ENCODE measurements at regions not wholly inside any gene's neighbourhood (a gene's known extent, or its start where the extent isn't known, plus 50 kb on each side); places are given as distances from the start of the nearest gene placed in this dataset.

DNA sequence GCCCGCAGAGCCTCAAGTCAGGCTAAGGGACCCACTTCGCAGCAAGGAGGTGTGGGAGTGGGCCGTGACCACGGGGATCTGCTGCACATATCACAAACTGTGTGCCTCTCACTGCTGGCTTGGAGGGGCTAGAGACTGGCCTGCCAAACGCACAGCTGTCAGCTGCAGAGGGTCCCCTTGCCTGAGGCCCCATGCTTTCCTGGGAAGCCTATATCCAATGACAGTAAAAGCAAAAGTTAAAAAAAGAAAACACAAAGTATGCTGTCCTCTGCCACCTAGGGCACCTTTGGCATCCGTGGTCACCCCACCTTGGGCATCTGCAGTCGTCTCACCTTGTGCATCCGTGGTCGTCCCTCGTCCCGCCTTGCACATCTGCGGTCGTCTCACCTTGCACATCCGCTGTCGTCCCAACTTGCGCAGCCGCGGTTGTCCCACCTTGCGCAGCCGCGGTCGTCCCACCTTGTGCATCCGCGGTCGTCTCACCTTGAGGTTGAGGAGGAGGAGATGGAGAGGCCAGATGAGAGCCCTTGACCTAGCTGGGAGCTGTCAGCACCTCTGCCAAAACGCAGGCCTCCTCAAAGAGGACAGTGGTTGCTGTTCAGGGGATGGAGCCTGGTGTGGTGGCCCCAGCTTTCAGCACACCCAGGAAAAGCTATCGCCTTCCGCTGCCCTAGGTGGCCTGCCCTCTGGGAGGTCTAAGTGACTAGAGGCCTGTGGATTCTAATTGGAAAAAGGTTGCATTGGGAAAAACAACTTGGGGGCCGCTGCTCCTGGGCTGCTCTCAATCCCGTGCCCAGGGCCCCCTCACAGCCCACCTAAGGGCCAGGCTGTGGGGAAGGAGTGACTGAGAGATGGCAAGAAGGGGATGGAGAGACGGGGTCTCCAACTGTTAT is 90.5 kb downstream of the MYEOV start:
- Histone ChIP-seq H3K36me3 (no peaks in the 10 kb centered on the region), H3K9me3 (peaks cover 0 to 22% (median 0%) of the 10 kb centered on the region in 4 donors), H3K27me3 (no peaks in the 10 kb centered on the region), H3K4me3 (no peak overlapping the region), H3K27ac (no peak overlapping the region), H3K4me1 (peaks cover 0 to 19% (median 3%) of the 10 kb centered on the region in 4 donors)
- TF ChIP-seq, protein P1, sequence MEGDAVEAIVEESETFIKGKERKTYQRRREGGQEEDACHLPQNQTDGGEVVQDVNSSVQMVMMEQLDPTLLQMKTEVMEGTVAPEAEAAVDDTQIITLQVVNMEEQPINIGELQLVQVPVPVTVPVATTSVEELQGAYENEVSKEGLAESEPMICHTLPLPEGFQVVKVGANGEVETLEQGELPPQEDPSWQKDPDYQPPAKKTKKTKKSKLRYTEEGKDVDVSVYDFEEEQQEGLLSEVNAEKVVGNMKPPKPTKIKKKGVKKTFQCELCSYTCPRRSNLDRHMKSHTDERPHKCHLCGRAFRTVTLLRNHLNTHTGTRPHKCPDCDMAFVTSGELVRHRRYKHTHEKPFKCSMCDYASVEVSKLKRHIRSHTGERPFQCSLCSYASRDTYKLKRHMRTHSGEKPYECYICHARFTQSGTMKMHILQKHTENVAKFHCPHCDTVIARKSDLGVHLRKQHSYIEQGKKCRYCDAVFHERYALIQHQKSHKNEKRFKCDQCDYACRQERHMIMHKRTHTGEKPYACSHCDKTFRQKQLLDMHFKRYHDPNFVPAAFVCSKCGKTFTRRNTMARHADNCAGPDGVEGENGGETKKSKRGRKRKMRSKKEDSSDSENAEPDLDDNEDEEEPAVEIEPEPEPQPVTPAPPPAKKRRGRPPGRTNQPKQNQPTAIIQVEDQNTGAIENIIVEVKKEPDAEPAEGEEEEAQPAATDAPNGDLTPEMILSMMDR (IDR thresholded peaks at IDR 0.05): no peak
- no peak for TF ChIP-seq EP300 (IDR thresholded peaks at IDR 0.05)
- peak in 1 of 2 donors; percentile 10 for DNase-seq (ENCODE audit: low spot score in 2 of 2)
- WGBS, 2 donors: 88 to 94% methylated on average over 30 to 31 of the region's 31 CpGs

DNA sequence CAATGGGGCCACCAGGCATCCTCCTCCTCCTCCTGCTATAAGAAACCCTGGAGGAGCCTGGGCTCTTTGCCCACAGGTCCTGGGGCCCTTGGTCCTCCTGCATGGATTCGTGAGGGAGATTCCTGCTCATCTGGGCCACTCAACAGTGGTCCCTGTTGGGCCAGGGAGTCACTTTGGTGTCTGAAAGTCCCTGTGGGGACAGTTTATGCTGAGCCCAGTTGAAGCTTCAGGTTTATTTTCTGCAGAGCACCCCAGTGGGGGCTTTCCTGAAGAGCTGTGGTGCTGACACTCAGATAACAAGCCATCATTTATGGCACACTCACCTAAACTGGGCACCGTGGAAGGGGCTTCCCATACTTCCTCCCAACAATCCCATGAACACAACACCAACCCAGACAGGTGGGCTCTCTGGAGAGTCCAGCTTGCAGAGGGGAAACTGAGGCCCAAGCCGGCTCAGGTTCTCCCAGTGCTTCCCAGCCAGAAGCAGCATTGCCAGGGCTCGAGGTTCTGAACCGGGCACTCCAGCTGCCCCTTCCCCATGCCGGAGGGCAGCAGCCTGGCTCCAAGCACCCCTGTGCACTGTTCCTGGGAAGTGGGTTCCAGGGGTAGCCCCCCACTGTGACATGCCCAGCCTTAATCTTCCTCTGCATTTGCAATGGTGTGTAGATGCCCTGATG is 91.3 kb downstream of the MYEOV start:
- H3K27ac ChIP-seq: no peak overlapping the region
- TF ChIP-seq EP300 (IDR thresholded peaks at IDR 0.05): no peak
- TF ChIP-seq POLR2A (IDR thresholded peaks at IDR 0.05): no peak
- TF ChIP-seq, protein P1 (IDR thresholded peaks at IDR 0.05): no peak
- WGBS, 2 donors: 83 to 92% methylated on average over 6 of the region's 6 CpGs
- no peak overlapping the region for H3K4me3 ChIP-seq
- H3K27me3 ChIP-seq: no peaks in the 10 kb centered on the region
- peaks cover 0 to 22% (median 0%) of the 10 kb centered on the region in 4 donors for H3K9me3 ChIP-seq
- H3K36me3 ChIP-seq: no peaks in the 10 kb centered on the region
- H3K4me1 ChIP-seq: peaks cover 0 to 19% (median 3%) of the 10 kb centered on the region in 4 donors
- DNase-seq (ENCODE audit: low spot score in 2 of 2): no peak

DNA sequence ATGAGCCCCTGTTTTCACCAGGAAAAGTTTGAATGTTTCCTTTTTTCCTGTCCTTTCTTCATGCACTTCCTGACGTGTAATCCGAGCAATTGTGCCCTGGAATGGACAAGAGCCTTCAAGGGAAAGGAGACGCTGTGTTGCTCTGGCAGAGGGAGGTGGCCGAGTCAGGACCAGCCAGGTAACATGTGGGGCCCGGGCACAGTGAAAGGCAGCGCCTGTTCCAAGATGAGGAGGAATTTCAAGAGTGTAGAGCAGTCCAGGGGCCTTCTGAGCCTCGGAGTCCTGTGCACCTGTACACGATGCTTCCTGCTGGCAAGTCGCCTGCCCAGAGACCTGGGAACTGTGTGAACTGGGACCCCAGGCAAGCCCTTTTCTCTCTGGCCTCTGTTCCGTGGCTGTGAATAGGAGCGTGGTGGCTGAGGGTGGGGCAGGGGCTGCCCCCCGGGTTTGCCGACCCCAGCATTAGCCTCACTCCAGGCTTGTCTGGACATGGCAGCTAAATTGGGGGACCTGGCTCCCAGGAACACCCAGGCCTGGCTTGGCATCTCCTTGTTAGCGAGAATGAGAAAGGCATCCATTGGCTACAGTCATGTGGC is 92.0 kb downstream of the MYEOV start:
- Histone ChIP-seq H3K4me1 (peaks cover 0 to 13% (median under 1%) of the 10 kb centered on the region in 4 donors), H3K27ac (no peak overlapping the region), H3K4me3 (no peak overlapping the region), H3K36me3 (no peaks in the 10 kb centered on the region), H3K9me3 (peaks cover 0 to 22% (median 0%) of the 10 kb centered on the region in 4 donors), H3K27me3 (no peaks in the 10 kb centered on the region)
- WGBS, 2 donors: 86 to 93% methylated on average over 13 to 14 of the region's 14 CpGs
- no peak for TF ChIP-seq POLR2A (IDR thresholded peaks at IDR 0.05)
- TF ChIP-seq EP300 (IDR thresholded peaks at IDR 0.05): no peak
- TF ChIP-seq, protein P1 (IDR thresholded peaks at IDR 0.05): no peak
- DNase-seq (ENCODE audit: low spot score in 2 of 2): no peak

DNA sequence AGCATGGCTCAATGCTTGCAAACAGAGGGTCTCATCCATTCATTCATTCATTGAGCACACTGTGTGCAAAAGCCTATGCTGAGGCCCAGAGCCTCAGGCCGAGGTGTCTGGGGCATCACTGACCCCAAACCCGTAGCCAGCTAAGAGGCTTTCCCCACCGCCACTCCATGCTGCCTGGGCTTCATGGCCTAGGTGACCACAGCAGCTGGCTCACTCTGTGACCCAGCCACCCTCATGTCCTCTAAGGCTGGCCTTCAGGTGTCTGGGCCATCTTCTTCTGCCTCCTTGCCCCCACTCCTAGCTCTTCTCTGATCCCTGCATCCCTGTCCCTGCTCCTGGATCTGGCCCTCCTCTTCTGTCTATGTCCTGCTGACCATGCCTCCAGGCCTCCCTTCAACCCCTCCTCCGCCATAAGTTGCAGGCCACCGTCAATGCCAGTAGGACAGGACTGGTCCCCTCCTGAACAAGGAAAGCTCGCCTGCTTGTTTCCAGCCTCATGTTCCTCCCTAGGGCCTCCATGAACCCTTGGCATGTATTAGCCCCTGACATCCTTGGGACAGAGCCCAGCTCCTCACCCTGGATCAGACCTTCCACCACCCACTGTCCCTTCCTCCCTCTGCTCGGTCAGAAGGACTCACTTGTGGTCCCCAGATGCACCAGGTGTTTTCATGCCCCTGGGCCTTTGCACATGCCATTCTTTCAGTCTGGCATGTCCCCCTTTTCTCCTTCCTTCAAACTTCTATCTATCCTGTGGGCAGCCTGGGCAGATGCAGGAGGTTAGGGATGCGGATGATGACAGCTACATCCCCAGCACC is 92.8 kb downstream of the MYEOV start:
- TF ChIP-seq POLR2A (IDR thresholded peaks at IDR 0.05): no peak
- H3K27me3 ChIP-seq: no peaks in the 10 kb centered on the region
- no peak overlapping the region for H3K4me3 ChIP-seq
- H3K27ac ChIP-seq: no peak overlapping the region
- peaks cover 0 to 4% (median 0%) of the 10 kb centered on the region in 4 donors for H3K4me1 ChIP-seq
- H3K36me3 ChIP-seq: no peaks in the 10 kb centered on the region
- WGBS, 2 donors: 92% methylated on average over 8 of the region's 8 CpGs
- peaks cover 0 to 22% (median 0%) of the 10 kb centered on the region in 4 donors for H3K9me3 ChIP-seq
- no peak for DNase-seq (ENCODE audit: low spot score in 2 of 2)

DNA sequence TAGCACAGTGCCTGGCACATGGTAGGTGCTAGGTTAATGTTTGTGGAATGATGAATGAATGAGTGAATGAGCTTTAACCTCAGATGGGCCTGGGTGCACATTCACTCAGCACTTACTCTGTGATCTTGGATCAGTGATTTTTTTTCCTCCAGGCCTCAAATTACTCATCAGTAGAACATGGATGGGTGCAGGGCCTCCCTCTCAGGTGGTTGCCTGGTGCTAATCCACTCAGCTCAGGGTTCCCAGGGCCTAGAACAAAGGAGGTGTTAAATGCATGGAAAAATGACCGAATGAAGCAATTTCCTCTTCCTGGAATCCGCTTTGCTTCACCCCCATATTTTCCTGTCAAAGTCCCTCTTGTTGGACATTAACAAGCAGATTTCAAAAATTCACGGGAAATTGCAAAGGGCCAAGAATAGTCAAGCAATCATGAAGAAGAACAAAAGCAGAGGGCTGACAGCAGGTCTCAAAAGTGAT is 93.5 kb downstream of the MYEOV start:
- no peak for DNase-seq (ENCODE audit: low spot score in 2 of 2)
- H3K27me3 ChIP-seq: no peaks in the 10 kb centered on the region
- WGBS, 2 donors: 61 to 70% methylated on average over 3 of the region's 3 CpGs
- TF ChIP-seq POLR2A (IDR thresholded peaks at IDR 0.05) (no peak), EP300 (IDR thresholded peaks at IDR 0.05) (no peak)
- no peaks in the 10 kb centered on the region for H3K4me1 ChIP-seq
- H3K27ac ChIP-seq: no peak overlapping the region
- peaks cover 0 to 22% (median 0%) of the 10 kb centered on the region in 4 donors for H3K9me3 ChIP-seq
- H3K36me3 ChIP-seq: no peaks in the 10 kb centered on the region
- no peak overlapping the region for H3K4me3 ChIP-seq
